T-helper 1 cell (primary cell): ENCODE measurements at regions not wholly inside any gene's neighbourhood (a gene's known extent, or its start where the extent isn't known, plus 50 kb on each side); places are given as distances from the start of the nearest gene placed in this dataset.

Experiments used
- DNase-seq, 5 donors: peaks; one replicate each; pipeline ENCODE4 v3.0.0-alpha.2; 2012 to 2020

DNA sequence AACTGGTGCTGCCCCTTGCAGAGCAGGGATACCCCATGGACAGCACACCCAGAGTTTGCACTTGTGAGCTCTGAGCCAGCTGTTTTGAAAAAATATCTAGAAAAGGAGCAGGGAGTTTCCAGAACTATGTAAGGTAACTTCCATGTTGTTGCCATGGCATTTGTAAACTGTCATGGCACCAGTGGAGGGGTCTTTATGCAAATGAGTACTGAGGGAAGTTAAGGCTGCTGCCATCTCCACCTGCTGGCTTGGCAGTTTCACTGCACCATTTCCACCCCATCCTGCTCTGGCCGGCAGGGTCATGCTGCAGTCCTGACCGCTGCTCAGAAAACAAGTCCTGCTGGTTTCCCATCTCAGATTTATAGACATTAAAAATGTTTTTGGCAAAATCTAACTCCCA lies 52.3 kb upstream of the SNTG2 start:
- DNase-seq, result no peak

DNA sequence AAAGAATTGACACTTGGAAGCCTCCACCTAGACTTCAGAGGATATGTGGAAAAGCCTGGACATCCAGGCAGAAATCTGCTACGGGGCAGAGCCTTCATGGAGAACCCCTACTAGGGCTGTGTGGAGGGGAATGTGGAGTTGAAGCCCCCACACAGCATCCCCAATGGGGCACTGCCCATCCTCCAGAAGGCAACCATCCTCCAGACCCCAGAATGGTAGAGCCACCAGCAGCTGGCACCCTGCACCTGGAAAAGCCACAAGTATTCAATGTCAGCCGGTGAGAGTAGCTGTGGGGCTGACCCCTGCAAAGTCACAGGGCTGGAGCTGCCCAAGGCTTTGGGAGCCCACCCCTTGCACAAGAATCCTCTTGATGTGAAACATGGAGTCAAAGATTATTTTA lies 53.6 kb upstream of the SNTG2 start:
- no peak for DNase-seq

DNA sequence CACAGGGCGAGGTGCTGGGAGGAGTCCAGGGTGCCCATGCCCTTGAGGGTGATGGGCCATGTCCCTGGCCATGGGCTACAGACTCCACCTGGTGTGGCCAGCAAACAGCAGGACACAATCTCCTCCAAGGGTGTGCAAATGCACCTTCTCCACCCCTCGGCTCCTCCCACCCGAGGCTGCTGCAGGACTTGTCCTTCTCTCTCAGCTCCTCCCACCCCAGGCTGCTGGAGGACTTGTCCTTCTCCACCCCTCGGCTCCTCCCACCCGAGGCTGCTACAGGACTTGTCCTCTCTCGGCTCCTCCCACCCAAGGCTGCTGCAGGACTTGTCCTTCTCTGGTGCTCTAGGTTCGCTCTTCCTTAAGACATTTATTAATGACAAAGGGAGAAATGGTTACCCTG lies 57.3 kb upstream of the SNTG2 start:
- DNase-seq, result no peak

DNA sequence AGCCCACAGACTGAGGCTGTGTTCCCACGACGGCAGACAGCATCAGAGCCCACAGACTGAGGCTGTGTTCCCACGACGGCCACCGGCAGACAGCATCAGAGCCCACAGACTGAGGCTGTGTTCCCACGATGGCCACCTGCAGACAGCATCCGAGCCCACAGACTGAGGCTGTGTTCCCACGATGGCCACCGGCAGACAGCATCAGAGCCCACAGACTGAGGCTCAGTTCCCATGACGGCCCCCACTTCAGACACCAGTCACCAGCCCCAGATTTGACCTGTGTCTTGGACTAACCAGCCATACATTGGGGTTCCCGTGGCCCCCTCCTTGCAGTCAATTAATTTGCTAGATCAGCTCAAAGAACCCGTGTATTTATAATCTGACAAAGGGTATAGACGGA lies 57.8 kb upstream of the SNTG2 start:
- DNase-seq, result no peak

DNA sequence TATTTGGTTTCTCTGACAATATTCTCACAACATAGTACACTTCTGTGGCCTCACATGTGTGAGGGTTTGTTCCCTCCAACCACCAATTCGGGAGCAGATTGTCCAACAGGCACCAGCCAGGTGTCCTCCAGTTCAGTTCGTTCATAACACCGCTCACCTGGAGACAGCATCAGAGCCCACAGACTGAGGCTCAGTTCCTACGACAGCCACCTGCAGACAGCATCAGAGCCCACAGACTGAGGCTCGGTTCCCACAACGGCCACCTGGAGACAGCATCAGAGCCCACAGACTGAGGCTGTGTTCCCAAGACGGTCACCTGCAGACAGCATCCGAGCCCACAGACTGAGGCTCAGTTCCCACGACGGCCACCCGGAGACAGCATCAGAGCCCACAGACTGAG lies 58.2 kb upstream of the SNTG2 start:
- DNase-seq, result no peak

DNA sequence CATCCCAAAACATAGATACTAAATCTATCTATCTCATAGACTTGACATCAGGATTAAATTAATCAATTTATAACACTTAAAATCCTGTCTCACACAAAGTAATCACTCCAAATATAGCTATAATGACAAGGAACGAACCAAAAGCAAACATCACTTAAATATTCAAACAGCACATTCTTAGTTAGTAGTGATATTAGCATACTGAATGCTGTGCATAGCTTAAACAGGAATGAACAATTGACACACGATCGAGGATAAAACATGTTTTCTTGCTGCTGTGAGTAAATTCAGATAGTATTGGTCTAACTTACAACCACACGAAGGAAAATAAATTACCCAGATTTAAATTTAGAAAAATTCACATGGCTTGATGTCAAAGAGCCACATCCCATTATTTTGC lies 58.9 kb upstream of the SNTG2 start:
- no peak for DNase-seq

DNA sequence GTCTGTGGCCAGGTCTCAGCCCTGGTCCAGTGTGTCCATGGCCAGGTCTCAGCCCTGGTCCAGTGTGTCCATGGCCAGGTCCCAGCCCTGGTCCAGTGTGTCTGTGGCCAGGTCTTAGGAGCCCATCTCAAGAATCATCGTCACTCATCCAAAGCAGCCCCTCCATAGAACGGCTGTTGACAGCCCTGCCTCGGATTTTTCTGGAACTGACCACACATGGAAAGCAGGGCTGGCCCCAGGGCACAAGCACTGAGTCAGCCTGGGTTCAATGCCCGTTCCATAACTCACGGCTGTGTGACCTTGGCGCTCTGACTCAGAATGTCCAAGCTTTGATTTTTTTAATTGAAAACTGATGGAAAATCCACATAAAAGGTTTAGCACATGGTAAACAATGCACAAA lies 59.9 kb upstream of the SNTG2 start:
- no peak for DNase-seq

DNA sequence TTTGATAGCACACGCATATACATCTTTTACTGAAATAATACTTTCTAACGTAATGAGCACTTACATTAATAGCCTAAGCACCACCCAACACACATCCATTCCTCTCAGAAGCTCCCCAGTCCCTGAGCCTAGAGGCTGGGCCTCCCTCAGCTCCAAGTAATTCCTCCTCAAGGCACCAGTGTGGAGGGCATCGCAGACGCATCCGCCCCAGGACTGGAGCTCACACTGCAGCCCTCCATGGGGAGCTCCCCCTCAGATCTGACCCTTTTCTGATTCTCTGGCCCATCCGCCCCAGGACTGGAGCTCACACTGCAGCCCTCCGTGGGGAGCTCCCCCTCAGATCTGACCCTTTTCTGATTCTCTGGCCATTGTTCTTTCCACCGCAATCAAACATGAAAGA lies 60.4 kb upstream of the SNTG2 start:
- DNase-seq, result no peak

DNA sequence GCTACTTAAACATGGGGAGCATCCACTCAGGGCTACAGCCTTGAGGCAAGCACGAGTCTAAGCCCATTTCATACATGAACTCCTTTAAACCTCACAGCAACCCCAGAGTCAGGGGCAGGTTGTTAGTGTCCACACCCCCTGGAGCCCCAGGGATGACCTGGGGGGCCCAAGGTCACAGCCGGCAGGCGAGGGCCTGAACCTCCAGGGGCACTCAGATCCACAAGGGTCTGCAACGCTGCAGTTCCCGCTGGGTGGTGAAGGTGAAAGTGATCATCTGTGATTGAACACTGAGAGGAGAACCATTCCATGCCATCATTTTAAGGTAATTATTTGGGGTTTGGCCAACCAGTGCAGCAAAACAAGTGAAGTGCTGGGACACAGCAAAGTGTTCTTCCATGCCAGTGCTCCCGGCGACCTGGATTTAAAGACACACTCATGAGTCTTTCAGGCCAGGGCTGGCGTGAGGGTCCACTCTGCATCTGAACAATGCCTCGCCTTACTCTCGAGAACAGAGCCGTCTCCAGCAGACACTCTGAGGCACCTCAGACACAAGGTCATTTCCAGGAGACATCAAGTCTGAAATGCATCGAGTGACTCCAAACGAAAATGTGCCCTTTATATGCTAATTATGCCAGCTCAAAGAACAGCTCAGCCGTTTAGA lies 61.6 kb upstream of the SNTG2 start:
- DNase-seq, result no peak

DNA sequence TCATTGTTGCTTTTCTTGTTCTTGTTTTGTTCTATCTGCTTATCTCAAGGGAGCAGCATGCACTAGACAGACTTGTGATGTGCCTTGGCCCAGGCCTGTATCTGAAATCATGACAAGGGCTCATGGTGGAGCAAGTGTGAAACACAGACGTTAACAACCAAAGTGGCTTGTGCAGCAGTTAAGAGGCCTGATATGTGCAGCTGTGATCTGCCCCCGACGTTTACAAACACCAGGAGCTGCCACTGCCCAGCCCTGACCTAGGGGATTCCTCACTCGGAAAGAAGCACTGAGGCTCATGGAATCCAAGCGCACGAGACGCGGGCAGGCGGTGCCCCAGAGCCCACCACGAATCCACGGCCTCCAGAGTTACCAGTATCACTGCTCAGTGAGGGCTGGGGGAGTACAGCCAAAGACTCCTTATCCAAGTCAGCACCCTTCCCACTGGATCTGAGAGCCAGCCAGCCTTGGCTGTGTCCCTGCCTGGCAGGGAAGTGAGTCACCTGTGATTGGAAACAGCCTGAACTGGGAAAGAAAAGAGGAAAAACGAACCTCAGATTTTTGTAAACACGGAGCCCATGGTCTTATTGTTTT lies 62.3 kb upstream of the SNTG2 start:
- no peak for DNase-seq

DNA sequence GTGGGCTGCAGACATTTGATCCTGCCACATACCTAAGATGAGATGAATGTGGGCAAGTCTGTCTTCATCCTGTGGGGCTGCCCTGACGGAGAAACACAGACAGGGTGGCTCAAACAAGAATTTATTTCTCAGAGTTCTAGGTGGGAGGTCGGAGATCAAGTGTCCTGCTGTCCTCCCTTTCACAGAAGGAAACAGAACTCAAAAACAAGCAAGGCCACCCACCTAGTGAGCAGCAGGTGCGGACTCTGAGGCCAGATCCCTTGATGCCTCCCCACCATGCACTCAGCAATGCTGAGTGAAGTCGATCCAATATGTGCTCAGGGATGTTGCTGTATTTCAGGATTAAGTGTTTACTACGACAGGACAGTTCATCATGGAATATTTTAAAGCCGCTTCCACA lies 63.0 kb upstream of the SNTG2 start:
- no peak for DNase-seq

DNA sequence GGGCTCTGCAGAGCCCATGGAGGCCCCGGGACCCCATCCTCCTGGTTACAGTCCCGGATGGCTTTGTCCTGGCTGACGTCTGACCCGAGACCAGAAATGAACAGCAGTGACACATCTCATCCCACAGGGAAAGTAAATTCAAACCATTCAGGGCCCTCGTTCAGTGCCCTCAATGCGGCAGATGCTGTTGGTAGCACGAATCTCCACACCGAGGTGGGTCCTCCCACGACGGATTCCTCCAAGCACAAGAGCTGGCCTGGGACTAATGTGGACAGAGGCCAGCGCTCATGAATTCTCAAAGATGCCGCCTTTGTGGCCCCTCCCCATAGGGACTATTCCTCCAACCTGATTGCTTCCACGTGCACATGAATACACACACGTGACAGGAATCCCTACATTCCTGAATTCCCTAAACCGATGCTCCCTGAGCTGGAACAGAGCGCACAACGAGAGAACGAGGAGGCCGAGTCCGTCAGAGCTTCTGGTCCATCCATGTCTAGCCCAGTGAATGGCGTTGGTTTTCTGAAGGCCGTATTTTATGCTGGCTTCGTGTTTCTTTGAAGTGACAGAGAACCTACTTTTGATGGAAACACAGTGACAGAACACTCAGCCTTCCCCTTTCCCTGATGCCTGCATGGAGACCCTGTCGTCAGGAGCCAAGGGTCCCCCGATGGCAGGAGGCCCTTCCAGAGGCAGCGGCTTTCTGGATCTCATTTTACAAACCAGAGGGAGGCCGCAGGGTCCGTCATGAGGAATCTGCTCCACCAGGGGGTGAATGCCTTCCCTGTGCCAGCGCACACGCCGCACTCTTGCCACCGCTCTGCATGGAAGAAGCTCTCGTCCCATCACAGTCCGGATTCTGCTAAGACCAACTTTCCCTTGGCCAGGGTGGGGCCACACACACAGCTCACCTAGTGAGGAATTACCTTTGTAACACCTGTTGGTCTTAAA lies 64.3 kb upstream of the SNTG2 start:
- no peak for DNase-seq

DNA sequence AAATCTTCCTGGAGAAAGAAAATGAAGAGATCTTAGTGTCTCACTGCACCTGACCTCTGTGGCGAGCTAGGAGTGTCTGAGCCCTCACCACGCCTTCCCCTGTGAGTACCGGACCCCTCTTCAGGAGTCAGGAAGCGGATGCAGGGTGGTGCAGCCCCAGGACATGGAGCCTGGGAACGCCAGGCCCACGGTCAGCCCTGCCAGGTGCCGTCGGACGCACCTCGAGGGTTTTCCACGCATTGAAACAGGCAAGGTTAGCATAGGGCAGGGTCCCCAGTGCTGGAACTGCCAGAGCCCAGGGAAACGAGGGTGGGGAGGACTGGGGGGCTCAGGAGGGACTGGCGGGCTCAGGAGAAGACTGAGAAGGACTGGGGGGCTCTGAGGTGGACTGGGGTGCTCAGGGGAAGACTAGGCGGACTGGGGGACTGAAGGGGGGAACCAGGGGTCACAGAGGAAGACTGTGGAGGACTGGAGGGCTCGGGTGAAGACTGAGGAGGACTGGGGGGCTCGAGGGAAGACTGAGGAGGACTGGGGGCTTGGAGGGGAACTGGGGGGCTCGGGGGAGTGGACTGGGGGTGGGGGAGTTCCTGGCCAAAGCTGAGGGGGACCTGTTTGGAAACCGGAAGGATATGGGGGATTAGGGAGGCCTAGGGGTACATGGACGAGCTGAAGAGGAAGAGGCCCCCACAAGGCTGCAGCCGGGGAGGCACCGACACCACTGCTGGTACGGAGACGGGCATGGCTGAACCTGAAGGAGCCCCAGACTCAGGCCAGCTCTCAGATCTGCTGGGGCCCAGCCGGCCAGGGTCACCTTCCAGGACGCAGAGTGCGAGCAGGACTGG lies 65.2 kb upstream of the SNTG2 start:
- no peak for DNase-seq

DNA sequence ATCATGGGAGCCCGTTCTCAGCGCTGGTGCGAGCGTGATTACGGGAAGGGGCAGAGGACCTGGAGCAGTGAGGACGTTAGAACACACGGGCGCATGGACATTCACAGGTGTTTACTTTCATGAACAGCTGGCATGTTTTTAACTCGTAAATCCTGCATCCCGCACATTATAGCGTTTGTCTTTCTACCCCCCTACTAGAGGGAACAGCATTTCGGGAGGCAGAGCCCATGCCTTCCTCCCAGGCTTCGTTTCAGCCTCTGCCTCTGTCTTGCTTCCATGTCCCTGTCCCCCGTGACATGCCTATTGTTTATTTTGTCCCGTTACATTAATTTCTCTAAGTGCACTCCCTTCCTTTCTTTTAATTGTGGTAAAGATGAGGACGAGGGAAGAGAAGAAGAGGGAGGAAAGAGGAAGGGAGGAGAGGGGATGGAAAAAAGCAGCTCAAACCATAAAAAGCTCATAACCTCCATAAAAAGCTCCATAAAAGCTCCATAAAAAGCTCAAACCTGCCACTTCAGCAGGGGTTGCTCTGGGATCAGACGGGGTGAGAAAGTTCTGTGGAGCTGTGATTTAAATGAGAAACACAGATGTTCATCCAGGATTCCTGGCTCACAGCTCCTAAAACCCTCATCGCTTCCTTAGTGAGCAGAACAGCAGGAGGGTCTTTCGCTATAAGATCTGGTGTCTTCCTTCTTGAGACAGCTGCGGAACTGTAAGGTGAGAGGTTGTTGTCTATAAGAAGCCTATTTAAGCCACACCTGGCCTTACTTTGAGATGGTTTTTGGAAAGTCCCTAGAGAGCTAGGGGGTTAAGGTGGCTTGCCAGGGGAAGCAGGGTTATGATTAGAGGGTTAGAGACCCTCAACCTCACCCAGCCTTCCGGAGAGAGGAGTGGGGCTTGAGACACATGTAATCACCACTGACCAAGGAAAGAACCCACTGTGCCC lies 66.6 kb upstream of the SNTG2 start:
- DNase-seq, result no peak

DNA sequence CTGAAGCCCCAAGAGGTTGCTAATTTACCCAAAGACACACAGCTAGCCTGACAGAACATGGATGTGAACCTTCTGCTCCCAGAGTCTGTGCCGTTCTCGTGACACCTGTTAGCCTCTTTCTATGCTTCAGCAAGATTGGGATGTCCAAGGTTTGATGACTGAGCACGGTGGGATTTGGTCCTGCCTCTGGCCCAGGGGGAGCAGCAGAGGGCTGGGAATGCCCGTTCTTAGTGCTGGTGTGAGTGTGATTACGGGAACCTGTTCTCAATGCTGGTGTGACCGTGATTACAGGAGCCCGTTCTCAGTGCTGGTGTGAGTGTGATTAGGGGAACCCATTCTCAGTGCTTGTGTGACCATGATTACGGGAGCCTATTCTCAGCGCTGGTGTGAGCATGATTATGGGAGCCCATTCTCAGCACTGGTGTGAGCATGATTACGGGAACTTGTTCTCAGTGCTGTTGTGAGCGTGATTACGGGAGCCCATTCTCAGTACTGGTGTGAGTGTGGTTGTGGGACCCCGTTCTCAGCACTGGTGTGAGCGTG lies 67.3 kb upstream of the SNTG2 start:
- DNase-seq, result no peak

DNA sequence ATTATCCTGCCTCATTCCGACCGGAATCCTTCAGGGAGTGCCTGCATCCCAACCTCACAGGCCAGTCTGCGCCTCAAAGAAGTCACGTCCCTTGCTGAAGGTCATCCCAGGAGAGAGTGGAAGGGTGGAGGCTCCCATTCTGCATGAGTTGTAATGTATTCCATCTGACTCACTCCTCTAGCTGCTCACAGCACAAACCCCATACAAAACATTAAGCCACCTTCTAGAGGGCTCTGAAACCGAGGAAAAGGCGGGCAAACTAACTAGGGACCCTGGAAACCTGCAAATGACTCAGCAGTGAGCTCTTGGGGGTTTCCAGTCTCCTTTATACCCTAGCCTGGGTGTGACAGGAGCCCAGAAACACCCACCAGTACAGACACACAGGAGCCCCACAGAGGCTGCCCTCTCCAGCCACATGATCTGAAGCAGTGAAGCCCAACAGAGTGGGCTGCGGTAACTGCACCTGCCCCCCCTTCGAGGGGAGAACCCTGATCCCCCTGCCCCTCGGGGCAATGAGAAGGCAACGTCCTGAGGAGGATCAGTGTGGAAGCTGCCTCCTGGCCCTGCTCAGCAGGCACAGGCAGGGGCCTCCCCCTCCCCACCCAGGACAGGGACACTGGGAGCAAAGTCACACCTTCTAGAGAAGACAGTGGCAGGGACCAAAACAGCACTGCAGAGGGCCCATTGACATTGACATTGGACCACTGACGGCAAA lies 69.3 kb upstream of the SNTG2 start:
- no peak for DNase-seq

DNA sequence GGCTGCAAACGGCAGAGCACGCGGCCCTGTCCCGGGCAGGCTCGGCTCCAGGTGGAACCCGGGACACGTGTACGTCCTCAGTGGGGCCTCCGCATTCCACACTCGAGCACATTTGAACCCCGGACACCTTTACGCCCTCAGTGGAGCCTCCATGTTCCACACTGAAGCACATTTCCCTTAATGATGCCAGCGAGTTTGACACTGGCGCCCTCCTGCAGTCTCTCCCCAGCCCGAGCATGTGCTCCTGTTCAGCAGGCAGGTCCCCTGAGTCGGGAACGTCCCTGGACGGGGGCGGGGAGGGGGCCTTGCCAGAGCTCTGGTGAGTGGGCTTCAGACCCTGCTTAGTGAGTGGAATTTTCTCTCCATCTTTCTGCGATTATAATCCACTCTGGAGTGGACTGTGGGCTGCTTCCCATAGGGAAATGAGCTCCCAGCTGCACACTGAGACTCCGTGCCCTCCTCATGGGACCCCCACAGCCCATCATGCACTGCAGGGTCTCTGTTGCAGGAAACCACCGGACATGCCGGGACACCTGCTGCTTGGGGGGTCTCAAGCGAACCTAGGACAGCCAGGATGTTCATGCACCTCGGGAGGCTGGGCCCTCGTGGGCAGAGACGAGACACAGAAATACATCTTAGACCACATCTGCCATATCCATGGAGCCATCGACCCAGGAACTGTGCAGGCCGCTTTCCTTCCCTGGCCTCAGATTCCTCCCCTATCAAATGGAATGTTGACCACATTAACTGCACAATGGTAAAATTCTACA lies 70.3 kb upstream of the SNTG2 start:
- no peak for DNase-seq

DNA sequence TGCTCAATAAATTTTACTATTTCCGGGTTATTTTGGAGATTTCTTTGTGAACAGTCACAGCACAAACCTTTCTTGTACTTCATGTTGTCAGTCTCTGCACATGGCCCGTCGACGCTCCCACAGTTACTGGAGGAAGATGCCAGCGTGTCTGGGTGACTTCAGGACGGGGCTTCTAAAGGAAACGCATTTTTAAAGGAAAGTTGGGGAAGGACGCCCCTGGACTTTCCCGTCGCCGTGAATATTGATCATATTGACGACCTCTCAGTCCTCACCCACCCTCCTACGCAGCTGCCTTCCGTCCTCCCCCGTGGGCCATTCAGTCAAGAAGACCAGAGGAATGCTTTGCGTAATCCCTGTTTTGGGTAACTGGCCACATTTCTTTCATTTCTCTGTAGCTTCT lies 71.1 kb upstream of the SNTG2 start:
- DNase-seq, result no peak

DNA sequence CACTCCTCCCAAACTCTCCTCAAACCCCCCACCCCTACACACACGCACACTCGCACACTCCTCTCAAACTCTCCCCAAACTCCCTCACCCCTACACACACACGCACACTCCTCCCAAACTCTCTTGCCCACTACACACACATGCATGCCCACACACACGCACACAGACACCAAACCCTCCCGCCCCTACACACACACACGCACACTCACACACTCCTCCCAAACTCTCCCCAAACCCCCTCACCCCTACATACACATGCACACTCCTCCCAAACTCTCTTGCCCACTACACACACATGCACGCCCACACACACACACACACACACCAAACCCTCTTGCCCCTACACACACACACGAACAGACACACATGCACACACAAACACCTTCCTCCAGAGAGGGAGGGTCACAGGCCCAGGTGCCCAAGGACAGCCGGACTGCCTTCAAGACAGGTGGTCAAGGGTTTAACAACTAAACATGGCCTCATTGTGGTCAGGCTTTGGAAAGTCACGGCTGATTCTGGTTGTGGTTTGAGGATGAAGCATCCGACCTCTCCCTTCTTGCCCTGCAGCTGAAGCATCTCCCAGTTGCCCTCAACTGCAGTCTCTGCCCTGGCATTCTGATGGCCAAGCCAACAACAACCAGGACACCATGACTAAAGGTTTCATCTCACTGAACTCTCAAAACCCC lies 72.3 kb upstream of the SNTG2 start:
- DNase-seq, result no peak
